HCT116 (cell line): ENCODE measurements at regions not wholly inside any gene's neighbourhood (a gene's known extent, or its start where the extent isn't known, plus 50 kb on each side); places are given as distances from the start of the nearest gene placed in this dataset.

ENCODE experiments used
- ATF3 ChIP-seq: IDR thresholded peaks from 2 replicates; pipeline ENCODE4 v1.6.1; 2012
- EZH2 ChIP-seq: fragments of 200-600 bp; sonication (generic); IDR thresholded peaks from 2 replicates; pipeline ENCODE4 v1.6.1; 2017; ENCODE audit warnings: antibody characterized with exemption, mixed run types
- POLR2A ChIP-seq: IDR thresholded peaks from 2 replicates; pipeline ENCODE4 v1.7.0; 2011; ENCODE audit warnings: borderline replicate concordance; ENCODE audit not compliant: insufficient read depth, insufficient read length; ENCODE audit errors: extremely low read depth
- POLR2AphosphoS5 ChIP-seq: IDR thresholded peaks from 2 replicates; pipeline ENCODE4 v1.6.1; 2011; ENCODE audit warnings: mild to moderate bottlenecking, low read depth, low read length, moderate library complexity
- REST ChIP-seq: IDR thresholded peaks from 2 replicates; pipeline ENCODE4 v1.6.1; 2012; ENCODE audit warnings: low read depth
- ZNF274 ChIP-seq: fragments of 200-500 bp; sonication (Bioruptor generic); IDR thresholded peaks from 2 replicates; pipeline ENCODE4 v1.6.1; 2014; ENCODE audit warnings: mild to moderate bottlenecking, low read depth, low read length, inconsistent platforms
- TF ChIP-seq, protein P1 (sequence below), 3 experiments: fragments of 200-600 bp in 1 of 3; sonication (generic) in 1 of 3; IDR thresholded peaks in 2 of 3; conservative IDR thresholded peaks in 1 of 3; 2 replicates each; pipeline ENCODE4 v1.5.1; 2012 to 2017; ENCODE audit warnings: low read depth in 2 of 3, low read length in 2 of 3, antibody characterized with exemption in 1 of 3, borderline replicate concordance in 1 of 3, control low read depth in 1 of 3, mild to moderate bottlenecking in 1 of 3, mixed read lengths in 1 of 3, mixed run types in 1 of 3, moderate library complexity in 1 of 3; ENCODE audit not compliant: insufficient read depth in 1 of 3

DNA sequence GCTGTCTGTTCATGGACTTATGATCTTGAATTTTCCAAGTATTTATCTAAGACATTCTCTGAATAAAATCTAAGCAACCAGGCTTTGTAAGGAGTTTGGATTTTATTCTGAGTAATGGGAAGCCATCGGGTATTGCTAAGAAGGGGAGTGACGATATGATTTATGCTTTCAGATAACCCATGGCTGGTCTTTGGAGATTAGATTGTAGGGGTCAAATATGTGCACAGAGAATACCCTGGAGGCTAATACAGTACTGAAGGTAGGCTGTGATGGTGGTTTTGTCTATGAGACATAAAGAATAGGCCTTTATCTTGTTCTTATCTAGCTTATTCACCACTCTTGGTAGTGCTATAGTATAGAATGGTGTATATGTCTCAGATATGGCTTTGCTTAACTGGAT, 60.0 kb upstream of the C5orf46 start:
- TF ChIP-seq, protein P1, sequence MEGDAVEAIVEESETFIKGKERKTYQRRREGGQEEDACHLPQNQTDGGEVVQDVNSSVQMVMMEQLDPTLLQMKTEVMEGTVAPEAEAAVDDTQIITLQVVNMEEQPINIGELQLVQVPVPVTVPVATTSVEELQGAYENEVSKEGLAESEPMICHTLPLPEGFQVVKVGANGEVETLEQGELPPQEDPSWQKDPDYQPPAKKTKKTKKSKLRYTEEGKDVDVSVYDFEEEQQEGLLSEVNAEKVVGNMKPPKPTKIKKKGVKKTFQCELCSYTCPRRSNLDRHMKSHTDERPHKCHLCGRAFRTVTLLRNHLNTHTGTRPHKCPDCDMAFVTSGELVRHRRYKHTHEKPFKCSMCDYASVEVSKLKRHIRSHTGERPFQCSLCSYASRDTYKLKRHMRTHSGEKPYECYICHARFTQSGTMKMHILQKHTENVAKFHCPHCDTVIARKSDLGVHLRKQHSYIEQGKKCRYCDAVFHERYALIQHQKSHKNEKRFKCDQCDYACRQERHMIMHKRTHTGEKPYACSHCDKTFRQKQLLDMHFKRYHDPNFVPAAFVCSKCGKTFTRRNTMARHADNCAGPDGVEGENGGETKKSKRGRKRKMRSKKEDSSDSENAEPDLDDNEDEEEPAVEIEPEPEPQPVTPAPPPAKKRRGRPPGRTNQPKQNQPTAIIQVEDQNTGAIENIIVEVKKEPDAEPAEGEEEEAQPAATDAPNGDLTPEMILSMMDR (IDR thresholded peaks at IDR 0.05 in 2 of 3, conservative IDR thresholded peaks at IDR 0.05 in 1 of 3; ENCODE audit: borderline replicate concordance in 1 of 3, insufficient read depth in 1 of 3, low read depth in 2 of 3, low read length in 2 of 3), result no peak
- no peak for TF ChIP-seq EZH2
- no peak for TF ChIP-seq POLR2A
- no peak for TF ChIP-seq POLR2AphosphoS5
- TF ChIP-seq ZNF274, result no peak
- TF ChIP-seq REST, result no peak
- TF ChIP-seq ATF3, result no peak
